Neural progenitor cell (in vitro differentiated cells): ENCODE measurements at regions not wholly inside any gene's neighbourhood (a gene's known extent, or its start where the extent isn't known, plus 50 kb on each side); places are given as distances from the start of the nearest gene placed in this dataset.

Experiments
- DNase-seq: peaks from one replicate; pipeline ENCODE4 v3.0.0-alpha.2; 2016; ENCODE audit warnings: low spot score
- H2AFZ ChIP-seq: fragments of 200-600 bp; sonication (generic); replicated peaks from 2 replicates; pipeline ENCODE4 v1.6.1; 2016; ENCODE audit warnings: antibody characterized with exemption
- H3F3A ChIP-seq: fragments of 200-600 bp; sonication (generic); 2 replicates; pipeline ENCODE4 v1.6.1; 2016; ENCODE audit warnings: antibody characterized with exemption, low read depth
- H3K27ac ChIP-seq: fragments of 200-600 bp; sonication (generic); 2 replicates; pipeline ENCODE4 v1.5.1; 2016; ENCODE audit warnings: mild to moderate bottlenecking
- H3K27me3 ChIP-seq: fragments of 200-600 bp; sonication (generic); 2 replicates; pipeline ENCODE4 v1.6.1; 2016; ENCODE audit warnings: mild to moderate bottlenecking, moderate library complexity
- H3K36me3 ChIP-seq: fragments of 200-600 bp; sonication (generic); 2 replicates; pipeline ENCODE4 v1.5.1; 2016
- H3K4me1 ChIP-seq: fragments of 200-600 bp; sonication (generic); 2 replicates; pipeline ENCODE4 v1.6.1; 2016; ENCODE audit warnings: mixed run types
- H3K4me2 ChIP-seq: fragments of 200-600 bp; sonication (generic); 2 replicates; pipeline ENCODE4 v1.6.1; 2016
- H3K4me3 ChIP-seq: fragments of 200-600 bp; sonication (generic); 2 replicates; pipeline ENCODE4 v1.5.1; 2016
- H3K79me2 ChIP-seq: fragments of 200-600 bp; sonication (generic); 2 replicates; pipeline ENCODE4 v1.6.1; 2016; ENCODE audit warnings: low read depth
- H3K9ac ChIP-seq: fragments of 200-600 bp; sonication (generic); 2 replicates; pipeline ENCODE4 v1.6.1; 2016
- H3K9me3 ChIP-seq: fragments of 200-600 bp; sonication (generic); 2 replicates; pipeline ENCODE4 v1.5.1; 2016; ENCODE audit warnings: low read depth
- H4K20me1 ChIP-seq: fragments of 200-600 bp; sonication (generic); 2 replicates; pipeline ENCODE4 v1.6.1; 2016; ENCODE audit warnings: low read depth
- H3K27ac Mint-ChIP-seq: 3 replicates; pipeline ENCODE4 v1.8.0; 2021; ENCODE audit warnings: mixed read lengths
- H3K27me3 Mint-ChIP-seq: 2 replicates; pipeline ENCODE4 v1.8.0; 2022; ENCODE audit warnings: low read depth, mild to moderate bottlenecking, inconsistent platforms, moderate library complexity, mixed read lengths; ENCODE audit not compliant: insufficient read depth
- H3K36me3 Mint-ChIP-seq: 3 replicates; pipeline ENCODE4 v1.8.0; 2021; ENCODE audit warnings: mixed read lengths
- H3K4me1 Mint-ChIP-seq: 3 replicates; pipeline ENCODE4 v1.8.0; 2021; ENCODE audit warnings: mixed read lengths
- H3K4me3 Mint-ChIP-seq: 3 replicates; pipeline ENCODE4 v1.8.0; 2021; ENCODE audit warnings: mild to moderate bottlenecking, moderate library complexity, mixed read lengths
- H3K9me3 Mint-ChIP-seq: 3 replicates; pipeline ENCODE4 v1.8.0; 2020; ENCODE audit warnings: mixed read lengths
- CTCF ChIP-seq: fragments of 200-600 bp; sonication (generic); IDR thresholded peaks from 2 replicates; pipeline ENCODE4 v1.5.1; 2017; ENCODE audit warnings: antibody characterized with exemption, mild to moderate bottlenecking
- EZH2 ChIP-seq: fragments of 200-600 bp; sonication (generic); IDR thresholded peaks from 2 replicates; pipeline ENCODE4 v1.6.1; 2017; ENCODE audit warnings: antibody characterized with exemption, mild to moderate bottlenecking, moderate library complexity
- EZH2phosphoT487 ChIP-seq: fragments of 200-600 bp; sonication (generic); IDR thresholded peaks from 2 replicates; pipeline ENCODE4 v1.6.1; 2017; ENCODE audit warnings: antibody characterized with exemption

DNA sequence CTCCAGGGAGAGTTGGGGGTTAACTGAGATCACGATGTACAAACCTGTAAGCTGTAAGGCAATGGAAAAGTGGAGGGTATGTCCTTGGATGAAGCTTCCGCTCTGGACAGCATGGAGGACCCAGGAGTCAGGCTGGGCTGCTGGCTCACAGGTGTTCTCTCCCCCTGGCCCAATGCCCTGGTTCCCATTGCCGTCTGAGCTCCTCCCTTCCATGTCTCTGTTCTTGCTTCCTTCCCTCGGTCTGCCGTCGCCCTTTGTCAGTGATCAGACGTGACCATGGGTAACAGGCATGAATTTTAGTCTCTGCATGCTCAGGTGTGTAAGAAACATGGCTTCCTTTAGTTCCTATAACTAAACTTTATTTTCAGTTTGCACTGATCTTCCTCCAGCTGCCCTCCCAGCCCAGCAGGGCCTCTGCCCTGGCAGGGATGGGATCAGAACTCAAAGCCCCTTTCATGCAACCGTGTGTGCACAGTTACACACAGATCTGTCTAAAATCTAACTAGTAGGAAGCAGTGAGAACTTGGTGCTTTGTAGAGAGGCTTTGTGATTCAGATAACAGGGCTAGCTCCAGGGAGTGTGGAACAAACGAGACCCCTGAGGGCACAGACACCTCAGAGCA is 51.7 kb upstream of the KCNMB1 start:
- peak overlapping the region; percentile 72 for H3K27ac Mint-ChIP-seq
- peaks cover 12% of the 10 kb centered on the region for H3K27me3 Mint-ChIP-seq
- H3F3A ChIP-seq = peaks cover 24% of the 10 kb centered on the region
- H3K4me1 Mint-ChIP-seq = peaks cover 79% of the 10 kb centered on the region
- no peak overlapping the region for H2AFZ ChIP-seq
- H3K4me1 ChIP-seq = peaks cover 58% of the 10 kb centered on the region
- H3K27me3 ChIP-seq = no peaks in the 10 kb centered on the region
- H4K20me1 ChIP-seq = no peaks in the 10 kb centered on the region
- no peak overlapping the region for H3K4me2 ChIP-seq
- H3K27ac ChIP-seq = no peak overlapping the region
- H3K9me3 ChIP-seq = no peaks in the 10 kb centered on the region
- H3K9ac ChIP-seq = no peak overlapping the region
- no peaks in the 10 kb centered on the region for H3K9me3 Mint-ChIP-seq
- H3K79me2 ChIP-seq = no peaks in the 10 kb centered on the region
- no peaks in the 10 kb centered on the region for H3K36me3 ChIP-seq
- TF ChIP-seq EZH2phosphoT487 (no peak), CTCF (no peak), EZH2 (no peak)
- H3K36me3 Mint-ChIP-seq = no peaks in the 10 kb centered on the region
- no peak overlapping the region for H3K4me3 ChIP-seq
- H3K4me3 Mint-ChIP-seq = no peak overlapping the region
- DNase-seq = no peak

DNA sequence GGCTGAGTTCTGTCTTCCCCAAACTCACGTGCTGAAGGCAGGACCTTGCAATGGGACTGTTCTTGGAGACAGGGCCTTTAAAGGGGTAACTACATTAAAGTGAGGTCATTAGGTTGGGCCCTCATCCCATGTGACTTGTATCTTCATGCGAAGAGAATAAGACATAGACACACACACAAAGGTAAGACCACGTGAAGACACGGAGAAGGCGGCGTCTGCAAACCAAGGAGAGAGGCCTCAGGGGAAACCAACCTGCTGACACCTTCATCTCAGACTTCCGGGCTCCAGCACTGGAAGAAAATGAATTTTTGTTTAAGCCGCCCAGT is 50.7 kb upstream of the KCNMB1 start:
- Histone ChIP-seq H4K20me1 (no peaks in the 10 kb centered on the region), H3K4me2 (no peak overlapping the region), H3F3A (peaks cover 19% of the 10 kb centered on the region), H3K27ac (no peak overlapping the region), H3K27me3 (no peaks in the 10 kb centered on the region), H2AFZ (no peak overlapping the region), H3K4me1 (peaks cover 50% of the 10 kb centered on the region), H3K36me3 (no peaks in the 10 kb centered on the region), H3K4me3 (no peak overlapping the region), H3K79me2 (no peaks in the 10 kb centered on the region), H3K9me3 (no peaks in the 10 kb centered on the region), H3K9ac (no peak overlapping the region)
- DNase-seq = no peak
- Mint-ChIP-seq H3K4me3 (no peak overlapping the region), H3K9me3 (no peaks in the 10 kb centered on the region), H3K36me3 (no peaks in the 10 kb centered on the region), H3K4me1 (peaks cover 73% of the 10 kb centered on the region), H3K27me3 (peaks cover 7% of the 10 kb centered on the region), H3K27ac (no peak overlapping the region)
- TF ChIP-seq EZH2 (no peak), EZH2phosphoT487 (no peak), CTCF (no peak)

DNA sequence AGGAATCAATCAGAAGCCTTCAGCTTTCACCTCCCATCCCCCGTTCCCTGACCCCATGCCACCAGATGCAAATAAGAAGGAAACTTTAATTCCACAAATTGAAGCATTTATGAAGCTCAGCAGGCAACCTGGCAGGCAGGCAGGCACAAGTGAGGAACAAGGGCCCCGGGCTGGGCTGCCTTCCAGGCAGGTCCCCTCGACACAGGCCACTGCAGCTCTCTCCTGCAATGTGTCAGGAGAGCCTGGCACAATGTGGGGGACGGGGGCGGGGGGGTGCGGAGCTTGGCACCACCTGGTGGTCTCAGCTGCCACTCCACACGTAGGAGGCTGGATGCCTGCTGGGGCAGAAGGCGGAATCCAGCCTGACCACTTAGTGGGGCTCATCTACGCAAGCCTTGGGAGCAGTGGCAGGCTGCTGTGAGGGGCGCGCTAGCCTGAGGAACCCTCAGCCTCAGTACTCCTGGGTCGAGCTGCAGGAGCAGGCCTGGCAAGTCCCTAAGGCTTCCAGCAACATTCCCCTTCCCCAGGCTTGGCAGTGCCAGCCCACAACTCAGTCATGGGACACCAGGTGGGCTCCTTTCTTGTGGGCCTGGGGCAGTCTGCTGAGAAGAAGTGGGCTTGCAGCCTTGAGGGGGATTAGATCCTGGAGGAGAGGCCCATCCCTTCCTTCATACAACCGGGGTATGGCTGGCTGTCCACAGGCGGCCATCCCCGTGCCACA is 50.2 kb upstream of the KCNMB1 start:
- DNase-seq = no peak
- Histone ChIP-seq H3K4me1 (peaks cover 45% of the 10 kb centered on the region), H3K9ac (no peak overlapping the region), H3K4me3 (no peak overlapping the region), H3F3A (peaks cover 13% of the 10 kb centered on the region), H3K36me3 (no peaks in the 10 kb centered on the region), H3K79me2 (no peaks in the 10 kb centered on the region), H4K20me1 (no peaks in the 10 kb centered on the region), H3K27me3 (no peaks in the 10 kb centered on the region), H2AFZ (peak overlapping the region; percentile 26), H3K9me3 (no peaks in the 10 kb centered on the region), H3K4me2 (peak overlapping the region; percentile 23), H3K27ac (no peak overlapping the region)
- Mint-ChIP-seq H3K9me3 (no peaks in the 10 kb centered on the region), H3K4me1 (peaks cover 69% of the 10 kb centered on the region), H3K36me3 (no peaks in the 10 kb centered on the region), H3K27me3 (peaks cover 11% of the 10 kb centered on the region), H3K4me3 (peak overlapping the region; percentile 16), H3K27ac (peak overlapping the region; percentile 92)
- TF ChIP-seq CTCF (no peak), EZH2 (no peak), EZH2phosphoT487 (no peak)
